ENCODE measurements at regions not wholly inside any gene's neighbourhood (a gene's known extent, or its start where the extent isn't known, plus 50 kb on each side); places are given as distances from the start of the nearest gene placed in this dataset.
"Not testable (repeated sequence)": the region's sequence is repeated elsewhere in the genome, so short reads cannot be mapped to it uniquely, and the experiment has no call there.

GRCh38 chr20:26214991-26215390, 518.3 kb upstream of the ZNF337 start:
- WGBS: 89% methylated on average over 3 of the region's 3 CpGs
- no peaks in the 10 kb centered on the region for H3K36me3 ChIP-seq (ENCODE audit: insufficient read depth, low read length)
- no peak overlapping the region for H3K4me3 ChIP-seq (ENCODE audit: low read length)
- no peak overlapping the region for H3K27ac ChIP-seq (ENCODE audit: low read depth, low read length)
- peaks cover 24% of the 10 kb centered on the region for H3K27me3 ChIP-seq (ENCODE audit: insufficient read depth, low read length)
- no peak overlapping the region for H3K9ac ChIP-seq (ENCODE audit: low read depth, low read length)
- no peaks in the 10 kb centered on the region for H3K4me1 ChIP-seq (ENCODE audit: insufficient read depth, low read length)
- peaks cover 3% of the 10 kb centered on the region; the same call in 1 of the 2 replicates for H3K9me3 ChIP-seq (ENCODE audit: insufficient read depth, low read depth, low read length)

GRCh38 chr20:26209171-26209941, 512.7 kb upstream of the ZNF337 start:
- Histone ChIP-seq H3K9ac (ENCODE audit: low read depth, low read length) (no peak overlapping the region), H3K27me3 (ENCODE audit: insufficient read depth, low read length) (peaks cover 70% of the 10 kb centered on the region), H3K36me3 (ENCODE audit: insufficient read depth, low read length) (no peaks in the 10 kb centered on the region), H3K4me3 (ENCODE audit: low read length) (peak overlapping the region; percentile 51), H3K4me1 (ENCODE audit: insufficient read depth, low read length) (no peaks in the 10 kb centered on the region), H3K9me3 (ENCODE audit: insufficient read depth, low read depth, low read length) (no peaks in the 10 kb centered on the region), H3K27ac (ENCODE audit: low read depth, low read length) (no peak overlapping the region)
- 4% methylated on average over 79 of the region's 88 CpGs for WGBS

GRCh38 chr20:26208296-26209091, 511.8 kb upstream of the ZNF337 start:
- under 1% methylated on average over 85 of the region's 91 CpGs for WGBS
- Histone ChIP-seq H3K4me3 (ENCODE audit: low read length) (peak overlapping the region; percentile 55), H3K36me3 (ENCODE audit: insufficient read depth, low read length) (no peaks in the 10 kb centered on the region), H3K27ac (ENCODE audit: low read depth, low read length) (no peak overlapping the region), H3K9me3 (ENCODE audit: insufficient read depth, low read depth, low read length) (no peaks in the 10 kb centered on the region), H3K9ac (ENCODE audit: low read depth, low read length) (no peak overlapping the region), H3K4me1 (ENCODE audit: insufficient read depth, low read length) (no peaks in the 10 kb centered on the region), H3K27me3 (ENCODE audit: insufficient read depth, low read length) (peaks cover 70% of the 10 kb centered on the region)

- Histone ChIP-seq H3K27me3 (ENCODE audit: insufficient read depth, low read length) (peaks cover 70% of the 10 kb centered on the region), H3K4me3 (ENCODE audit: low read length) (peak overlapping the region; percentile 55)
- not testable (repeated sequence) for H3K27ac ChIP-seq (ENCODE audit: low read depth, low read length); H3K4me1 ChIP-seq (ENCODE audit: insufficient read depth, low read length); H3K36me3 ChIP-seq (ENCODE audit: insufficient read depth, low read length); H3K9ac ChIP-seq (ENCODE audit: low read depth, low read length); H3K9me3 ChIP-seq (ENCODE audit: insufficient read depth, low read depth, low read length)
- 4% methylated on average over 35 of the region's 35 CpGs for WGBS
Measured at GRCh38 chr20:26207967-26208295, 511.3 kb upstream of the ZNF337 start.

- 65% methylated on average over 3 of the region's 3 CpGs for WGBS
- Histone ChIP-seq H3K4me3 (ENCODE audit: low read length) (peak overlapping the region; percentile 55), H3K4me1 (ENCODE audit: insufficient read depth, low read length) (no peaks in the 10 kb centered on the region)
Measured at GRCh38 chr20:26207237-26207966, 510.7 kb upstream of the ZNF337 start.

GRCh38 chr20:26205350-26205749, 508.7 kb upstream of the ZNF337 start:
- no peak overlapping the region for H3K27ac ChIP-seq (ENCODE audit: low read depth, low read length)
- no peaks in the 10 kb centered on the region for H3K4me1 ChIP-seq (ENCODE audit: insufficient read depth, low read length)
- no peaks in the 10 kb centered on the region for H3K36me3 ChIP-seq (ENCODE audit: insufficient read depth, low read length)
- peaks cover 50% of the 10 kb centered on the region for H3K27me3 ChIP-seq (ENCODE audit: insufficient read depth, low read length)
- no peak overlapping the region for H3K4me3 ChIP-seq (ENCODE audit: low read length)
- H3K9ac ChIP-seq (ENCODE audit: low read depth, low read length): no peak overlapping the region
- H3K9me3 ChIP-seq (ENCODE audit: insufficient read depth, low read depth, low read length): peaks cover 16% of the 10 kb centered on the region; the same call in 1 of the 2 replicates
- WGBS: no CpG with 5 or more reads among the region's 1 CpG

More at GRCh38 chr20:26207237-26207966, 510.7 kb upstream of the ZNF337 start:
- H3K9me3 ChIP-seq (ENCODE audit: insufficient read depth, low read depth, low read length): no peaks in the 10 kb centered on the region
- H3K27ac ChIP-seq (ENCODE audit: low read depth, low read length): no peak overlapping the region
- peaks cover 69% of the 10 kb centered on the region for H3K27me3 ChIP-seq (ENCODE audit: insufficient read depth, low read length)
- no peaks in the 10 kb centered on the region for H3K36me3 ChIP-seq (ENCODE audit: insufficient read depth, low read length)
- H3K9ac ChIP-seq (ENCODE audit: low read depth, low read length): no peak overlapping the region

GRCh38 chr20:26201026-26201425, 504.4 kb upstream of the ZNF337 start:
- H3K9me3 ChIP-seq (ENCODE audit: insufficient read depth, low read depth, low read length): peaks cover 21% of the 10 kb centered on the region; the same call in 1 of the 2 replicates
- not testable (repeated sequence) for H3K9ac ChIP-seq (ENCODE audit: low read depth, low read length); H3K36me3 ChIP-seq (ENCODE audit: insufficient read depth, low read length); H3K4me1 ChIP-seq (ENCODE audit: insufficient read depth, low read length); H3K4me3 ChIP-seq (ENCODE audit: low read length); H3K27ac ChIP-seq (ENCODE audit: low read depth, low read length); H3K27me3 ChIP-seq (ENCODE audit: insufficient read depth, low read length)

GRCh38 chr20:26187329-26187728, 490.7 kb upstream of the ZNF337 start:
- not testable (repeated sequence) for H3K9me3 ChIP-seq (ENCODE audit: insufficient read depth, low read depth, low read length); H3K27me3 ChIP-seq (ENCODE audit: insufficient read depth, low read length); H3K4me1 ChIP-seq (ENCODE audit: insufficient read depth, low read length); H3K9ac ChIP-seq (ENCODE audit: low read depth, low read length); H3K27ac ChIP-seq (ENCODE audit: low read depth, low read length); H3K36me3 ChIP-seq (ENCODE audit: insufficient read depth, low read length); H3K4me3 ChIP-seq (ENCODE audit: low read length)
- 91% methylated on average over 3 of the region's 3 CpGs for WGBS

GRCh38 chr20:26183720-26184119, 487.1 kb upstream of the ZNF337 start:
- 100% methylated on average over 2 of the region's 2 CpGs for WGBS
- not testable (repeated sequence) for H3K27ac ChIP-seq (ENCODE audit: low read depth, low read length); H3K4me3 ChIP-seq (ENCODE audit: low read length)

GRCh38 chr20:26181364-26181763, 484.7 kb upstream of the ZNF337 start:
- WGBS: 92% methylated on average over 2 of the region's 2 CpGs
- not testable (repeated sequence) for H3K9me3 ChIP-seq (ENCODE audit: insufficient read depth, low read depth, low read length); H3K27ac ChIP-seq (ENCODE audit: low read depth, low read length)

More at GRCh38 chr20:26183720-26184119, 487.1 kb upstream of the ZNF337 start:
- not testable (repeated sequence) for H3K9ac ChIP-seq (ENCODE audit: low read depth, low read length); H3K4me1 ChIP-seq (ENCODE audit: insufficient read depth, low read length); H3K27me3 ChIP-seq (ENCODE audit: insufficient read depth, low read length); H3K9me3 ChIP-seq (ENCODE audit: insufficient read depth, low read depth, low read length); H3K36me3 ChIP-seq (ENCODE audit: insufficient read depth, low read length)

GRCh38 chr20:26171875-26172274, 475.2 kb upstream of the ZNF337 start:
- not testable (repeated sequence) for H3K9me3 ChIP-seq (ENCODE audit: insufficient read depth, low read depth, low read length); H3K27me3 ChIP-seq (ENCODE audit: insufficient read depth, low read length); H3K9ac ChIP-seq (ENCODE audit: low read depth, low read length); H3K4me3 ChIP-seq (ENCODE audit: low read length); H3K36me3 ChIP-seq (ENCODE audit: insufficient read depth, low read length); H3K27ac ChIP-seq (ENCODE audit: low read depth, low read length); H3K4me1 ChIP-seq (ENCODE audit: insufficient read depth, low read length)

More at GRCh38 chr20:26181364-26181763, 484.7 kb upstream of the ZNF337 start:
- H3K36me3 ChIP-seq (ENCODE audit: insufficient read depth, low read length); H3K27me3 ChIP-seq (ENCODE audit: insufficient read depth, low read length); H3K4me1 ChIP-seq (ENCODE audit: insufficient read depth, low read length); H3K4me3 ChIP-seq (ENCODE audit: low read length); H3K9ac ChIP-seq (ENCODE audit: low read depth, low read length): not testable (repeated sequence)

All from HUES64 (cell line).